Non-pigmented ciliary epithelial cell (primary cell): ENCODE measurements at regions not wholly inside any gene's neighbourhood (a gene's known extent, or its start where the extent isn't known, plus 50 kb on each side); places are given as distances from the start of the nearest gene placed in this dataset.

ENCODE experiments used
- DNase-seq: peaks from one replicate; pipeline ENCODE4 v3.0.0-alpha.2; 2010; ENCODE audit warnings: low read depth

GRCh38 chr7:22005151-22005550, 59.5 kb upstream of the CDCA7L start:
- DNase-seq: no peak

GRCh38 chr7:22002726-22003125, 57.0 kb upstream of the CDCA7L start:
- no peak for DNase-seq

- peak; percentile 65 for DNase-seq
Measured at GRCh38 chr7:22001345-22002004, 55.8 kb upstream of the CDCA7L start.

- DNase-seq: no peak
Measured at GRCh38 chr7:21999896-22000295, 54.2 kb upstream of the CDCA7L start.

GRCh38 chr7:21996641-21997040, 50.9 kb upstream of the CDCA7L start:
- peak; percentile 15 for DNase-seq
